Nephron (organoid): ENCODE measurements at regions not wholly inside any gene's neighbourhood (a gene's known extent, or its start where the extent isn't known, plus 50 kb on each side); places are given as distances from the start of the nearest gene placed in this dataset.

Source experiments
- H3K27ac Mint-ChIP-seq, 3 experiments: 2 replicates each; pipeline ENCODE4 v1.8.0; 2020; ENCODE audit warnings: mixed read lengths in 3 of 3, mild to moderate bottlenecking in 2 of 3, moderate library complexity in 1 of 3
- H3K27me3 Mint-ChIP-seq: 2 replicates; pipeline ENCODE4 v1.8.0; 2021; ENCODE audit warnings: low read depth, mild to moderate bottlenecking, moderate library complexity, mixed read lengths
- H3K36me3 Mint-ChIP-seq: 2 replicates; pipeline ENCODE4 v1.8.0; 2020; ENCODE audit warnings: low read depth, mixed read lengths
- H3K4me1 Mint-ChIP-seq: 2 replicates; pipeline ENCODE4 v1.8.0; 2020; ENCODE audit warnings: mixed read lengths
- H3K4me3 Mint-ChIP-seq, 3 experiments: 2 replicates each; pipeline ENCODE4 v1.8.0; 2020; ENCODE audit warnings: mild to moderate bottlenecking in 3 of 3, mixed read lengths in 3 of 3, moderate library complexity in 2 of 3
- H3K9me3 Mint-ChIP-seq: 2 replicates; pipeline ENCODE4 v1.8.0; 2020; ENCODE audit warnings: mixed read lengths
- TF ChIP-seq, protein P1 (sequence below), 3 experiments: fragments of 200-600 bp; sonication (generic); IDR thresholded peaks; one replicate each; pipeline ENCODE4 v1.5.0; 2021; ENCODE audit warnings: antibody characterized with exemption in 3 of 3; ENCODE audit not compliant: unreplicated experiment in 3 of 3

DNA sequence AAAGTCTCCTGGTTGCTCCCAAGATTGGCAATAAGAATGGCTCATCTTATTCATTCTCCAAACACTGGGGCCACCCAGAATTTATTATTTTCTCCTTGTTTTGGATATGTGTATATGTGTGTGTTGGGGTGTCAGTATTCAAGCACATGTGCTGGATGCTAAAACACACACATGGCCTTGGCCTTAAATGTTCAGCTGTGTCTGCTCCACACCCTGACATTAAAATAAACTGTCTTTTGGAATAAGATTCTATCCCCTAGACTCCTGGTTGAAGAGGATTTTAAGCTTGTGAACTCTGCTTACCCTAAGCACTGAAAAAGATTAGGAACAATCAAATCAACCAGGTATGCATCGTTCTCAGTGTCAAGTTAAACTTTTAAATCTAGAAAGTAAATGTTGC lies 382.9 kb upstream of the MCTP2 start:
- Mint-ChIP-seq H3K36me3 (no peaks in the 10 kb centered on the region), H3K9me3 (no peaks in the 10 kb centered on the region), H3K4me3 (no peak overlapping the region), H3K27me3 (peaks cover 3% of the 10 kb centered on the region), H3K4me1 (peaks cover 10% of the 10 kb centered on the region), H3K27ac (no peak overlapping the region)
- TF ChIP-seq, protein P1, sequence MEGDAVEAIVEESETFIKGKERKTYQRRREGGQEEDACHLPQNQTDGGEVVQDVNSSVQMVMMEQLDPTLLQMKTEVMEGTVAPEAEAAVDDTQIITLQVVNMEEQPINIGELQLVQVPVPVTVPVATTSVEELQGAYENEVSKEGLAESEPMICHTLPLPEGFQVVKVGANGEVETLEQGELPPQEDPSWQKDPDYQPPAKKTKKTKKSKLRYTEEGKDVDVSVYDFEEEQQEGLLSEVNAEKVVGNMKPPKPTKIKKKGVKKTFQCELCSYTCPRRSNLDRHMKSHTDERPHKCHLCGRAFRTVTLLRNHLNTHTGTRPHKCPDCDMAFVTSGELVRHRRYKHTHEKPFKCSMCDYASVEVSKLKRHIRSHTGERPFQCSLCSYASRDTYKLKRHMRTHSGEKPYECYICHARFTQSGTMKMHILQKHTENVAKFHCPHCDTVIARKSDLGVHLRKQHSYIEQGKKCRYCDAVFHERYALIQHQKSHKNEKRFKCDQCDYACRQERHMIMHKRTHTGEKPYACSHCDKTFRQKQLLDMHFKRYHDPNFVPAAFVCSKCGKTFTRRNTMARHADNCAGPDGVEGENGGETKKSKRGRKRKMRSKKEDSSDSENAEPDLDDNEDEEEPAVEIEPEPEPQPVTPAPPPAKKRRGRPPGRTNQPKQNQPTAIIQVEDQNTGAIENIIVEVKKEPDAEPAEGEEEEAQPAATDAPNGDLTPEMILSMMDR (IDR thresholded peaks at IDR 0.05; ENCODE audit: unreplicated experiment in 3 of 3) = no peak

DNA sequence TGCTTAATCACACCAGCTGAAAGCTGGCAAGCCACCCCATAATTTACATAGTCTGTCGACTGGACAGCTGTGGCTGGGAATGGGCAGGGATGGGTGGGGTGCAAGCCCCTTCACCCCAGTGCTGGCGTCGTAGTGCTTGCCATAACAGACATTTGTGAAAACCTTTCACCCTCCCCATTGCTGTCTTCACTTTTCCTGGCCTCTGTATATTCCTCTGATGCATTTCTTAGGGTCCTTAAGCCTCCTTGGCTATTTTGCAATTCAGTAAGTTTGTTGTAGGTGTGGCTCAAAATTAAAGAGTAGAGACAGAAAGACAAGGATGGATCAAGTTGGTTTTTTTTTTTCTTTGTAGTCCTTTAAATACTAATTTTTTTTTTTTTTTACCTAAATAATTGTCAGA lies 383.3 kb upstream of the MCTP2 start:
- Mint-ChIP-seq H3K4me3 (no peak overlapping the region), H3K27ac (no peak overlapping the region), H3K4me1 (peaks cover 10% of the 10 kb centered on the region), H3K36me3 (no peaks in the 10 kb centered on the region), H3K9me3 (peaks cover under 1% of the 10 kb centered on the region), H3K27me3 (no peaks in the 10 kb centered on the region)
- TF ChIP-seq, protein P1 (IDR thresholded peaks at IDR 0.05; ENCODE audit: unreplicated experiment in 3 of 3) = no peak

DNA sequence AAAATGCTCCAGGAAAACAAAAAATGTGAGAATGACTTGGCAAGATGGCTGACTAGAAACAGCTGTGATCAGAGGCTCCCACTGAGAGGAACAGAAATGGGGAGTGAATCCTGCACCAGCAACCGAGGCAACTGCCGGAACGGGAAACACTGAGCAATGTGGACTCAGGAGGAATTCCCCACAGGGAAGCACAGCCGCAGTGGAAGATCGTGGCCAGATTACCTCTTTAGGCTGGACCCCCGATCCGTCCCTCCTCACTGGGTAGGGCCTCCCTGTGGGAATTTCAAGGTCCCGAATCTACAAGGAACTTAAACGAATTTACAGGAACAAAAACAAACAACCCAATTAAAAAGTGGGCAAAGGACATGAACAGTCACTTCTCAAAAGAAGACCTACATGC lies 385.2 kb upstream of the MCTP2 start:
- no peaks in the 10 kb centered on the region for H3K27me3 Mint-ChIP-seq
- no peak overlapping the region for H3K27ac Mint-ChIP-seq
- TF ChIP-seq, protein P1 (IDR thresholded peaks at IDR 0.05; ENCODE audit: unreplicated experiment in 3 of 3) = no peak
- no peaks in the 10 kb centered on the region for H3K36me3 Mint-ChIP-seq
- no peak overlapping the region for H3K4me3 Mint-ChIP-seq
- H3K9me3 Mint-ChIP-seq = peaks cover 6% of the 10 kb centered on the region
- peaks cover 10% of the 10 kb centered on the region for H3K4me1 Mint-ChIP-seq

DNA sequence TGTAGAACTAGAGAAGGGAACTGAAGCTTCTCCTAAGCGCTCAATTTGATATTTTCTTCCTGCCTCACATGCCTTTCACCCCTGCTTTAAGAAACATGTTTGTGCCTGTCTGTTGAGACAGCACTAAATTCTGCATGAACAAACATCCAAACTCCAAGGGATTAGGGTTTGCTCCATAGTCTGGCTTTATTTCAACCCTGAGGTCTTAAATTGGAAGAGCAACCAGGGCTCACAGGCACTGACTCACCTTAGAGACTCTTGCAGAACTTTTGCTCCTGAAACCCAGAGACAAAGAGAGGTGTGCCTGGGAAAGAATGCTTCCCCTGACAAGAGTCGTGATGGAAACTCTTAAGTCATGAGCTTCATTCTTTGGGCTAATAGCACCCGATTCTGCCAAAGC lies 393.9 kb upstream of the MCTP2 start:
- H3K4me3 Mint-ChIP-seq = no peak overlapping the region
- H3K27ac Mint-ChIP-seq = no peak overlapping the region
- H3K36me3 Mint-ChIP-seq = no peaks in the 10 kb centered on the region
- peaks cover 9% of the 10 kb centered on the region for H3K9me3 Mint-ChIP-seq
- TF ChIP-seq, protein P1 (IDR thresholded peaks at IDR 0.05; ENCODE audit: unreplicated experiment in 3 of 3) = no peak
- H3K27me3 Mint-ChIP-seq = no peaks in the 10 kb centered on the region
- no peaks in the 10 kb centered on the region for H3K4me1 Mint-ChIP-seq

DNA sequence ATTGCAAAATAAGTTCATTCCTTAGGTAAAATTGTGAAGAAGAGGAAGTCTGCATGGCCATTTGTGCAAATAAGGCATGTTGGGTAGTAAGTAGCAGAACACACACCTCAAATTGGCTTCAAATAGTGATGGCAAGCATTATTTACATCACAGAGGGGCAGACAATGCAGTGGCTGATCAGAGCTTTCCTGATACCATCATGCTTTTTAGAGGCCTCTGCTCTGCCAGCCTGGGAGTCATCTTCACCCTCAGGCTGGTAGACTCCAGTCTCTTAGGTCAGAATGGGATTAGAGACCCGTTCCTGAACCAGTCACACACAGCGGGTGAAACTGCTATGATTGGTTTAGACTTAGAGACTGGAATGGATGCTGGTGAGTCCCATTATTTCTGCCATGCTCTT lies 396.0 kb upstream of the MCTP2 start:
- H3K4me1 Mint-ChIP-seq = peaks cover 9% of the 10 kb centered on the region
- H3K36me3 Mint-ChIP-seq = no peaks in the 10 kb centered on the region
- H3K4me3 Mint-ChIP-seq = no peak overlapping the region
- peaks cover 7% of the 10 kb centered on the region for H3K9me3 Mint-ChIP-seq
- TF ChIP-seq, protein P1 (IDR thresholded peaks at IDR 0.05; ENCODE audit: unreplicated experiment in 3 of 3) = no peak
- no peak overlapping the region for H3K27ac Mint-ChIP-seq
- H3K27me3 Mint-ChIP-seq = no peaks in the 10 kb centered on the region

DNA sequence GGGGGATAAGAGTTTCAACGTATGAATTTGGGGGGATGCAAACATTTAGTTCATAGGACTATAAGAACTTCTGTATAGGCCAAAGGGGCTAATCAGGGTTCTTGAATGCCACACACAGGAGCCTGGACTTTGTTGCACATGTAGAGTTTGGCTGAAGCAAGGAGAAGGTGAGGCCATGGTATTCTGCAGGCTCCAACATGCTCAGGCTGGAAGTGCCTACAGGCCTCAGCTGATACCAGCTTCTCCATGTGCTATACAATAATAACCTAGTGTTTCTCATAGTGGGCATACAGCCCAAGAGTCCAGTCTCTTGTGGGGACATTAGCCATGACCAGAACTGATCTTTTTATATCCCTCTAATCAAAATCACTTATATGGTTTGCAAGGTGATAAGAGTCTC lies 399.7 kb upstream of the MCTP2 start:
- H3K27ac Mint-ChIP-seq = no peak overlapping the region
- no peaks in the 10 kb centered on the region for H3K36me3 Mint-ChIP-seq
- peaks cover 30% of the 10 kb centered on the region for H3K4me1 Mint-ChIP-seq
- no peak overlapping the region for H3K4me3 Mint-ChIP-seq
- no peaks in the 10 kb centered on the region for H3K27me3 Mint-ChIP-seq
- H3K9me3 Mint-ChIP-seq = peaks cover 3% of the 10 kb centered on the region
- TF ChIP-seq, protein P1 (IDR thresholded peaks at IDR 0.05; ENCODE audit: unreplicated experiment in 3 of 3) = no peak
